K562 (cell line): ENCODE measurements at regions not wholly inside any gene's neighbourhood (a gene's known extent, or its start where the extent isn't known, plus 50 kb on each side); places are given as distances from the start of the nearest gene placed in this dataset.

Source experiments
- ATAC-seq: fragments of 200-7000 bp; cut with Tn5 transposase; 3 replicates; pipeline ENCODE4 v1.9.1; 2020; ENCODE audit warnings: moderate library complexity
- BruUV-seq: library from RNA; stranded (reverse); fragments of 400-500 nt; replicated peaks from 2 replicates; lab custom pipeline; 2021; lab: Mats Ljungman, UMichigan
- CTCF ChIA-PET: fragments of 300-600 bp; formaldehyde crosslinking; extraction: SDS; loops from one replicate; lab custom pipeline; 2021; ENCODE audit warnings: low intra/inter-chr PET ratio; lab: Yijun Ruan, JAX
- POLR2A ChIA-PET: fragments of 300-600, 350-650 bp; sonication (Branson Sonifier 250); formaldehyde crosslinking; extraction: SDS; loops from one replicate; lab custom pipeline; 2021; ENCODE audit warnings: antibody characterized with exemption, inconsistent platforms; lab: Yijun Ruan, JAX
- DNase-seq, 4 experiments: peaks; one replicate each; pipeline versions ENCODE4 v3.0.0 to v3.0.0-alpha.2; 2011 to 2018; ENCODE audit warnings: low spot score in 3 of 4, mixed read lengths in 3 of 4; ENCODE audit errors: extremely low read depth in 1 of 4
- FAIRE-seq: peaks from 2 replicates; lab custom pipeline; 2011; peaks lifted over from hg19 to GRCh38; lab: Jason Lieb, UNC
- H2AFZ ChIP-seq: 2 replicates; pipeline ENCODE4 v1.6.0; 2011; ENCODE audit warnings: low read depth, low read length, control low read depth, inconsistent platforms
- H3K27ac ChIP-seq: fragments of 200-600 bp; 3 replicates; pipeline ENCODE4 v1.8.0; 2011; ENCODE audit warnings: low read depth, mild to moderate bottlenecking, control low read depth, inconsistent platforms, low read length, moderate library complexity, mixed read lengths; ENCODE audit errors: extremely low read depth
- H3K27me3 ChIP-seq, 2 experiments: fragments of 300-600 bp in 1 of 2; 2 replicates in 1 of 2; 3 replicates in 1 of 2; pipeline versions ENCODE4 v1.6.0 to v1.8.0; 2011; ENCODE audit warnings: inconsistent platforms in 2 of 2, low read length in 2 of 2, mild to moderate bottlenecking in 1 of 2, mixed read lengths in 1 of 2, moderate library complexity in 1 of 2; ENCODE audit not compliant: control insufficient read depth in 2 of 2, insufficient read depth in 2 of 2
- H3K36me3 ChIP-seq: fragments of 300-600 bp; 3 replicates; pipeline ENCODE4 v1.8.0; 2011; ENCODE audit warnings: mild to moderate bottlenecking, low read length, inconsistent platforms; ENCODE audit not compliant: control insufficient read depth, insufficient read depth
- H3K4me1 ChIP-seq, 2 experiments: fragments of 200-600 bp in 1 of 2; replicated peaks in 1 of 2; 2 replicates in 1 of 2; 3 replicates in 1 of 2; pipeline versions ENCODE4 v1.5.1 to v1.8.0; 2011; ENCODE audit warnings: inconsistent platforms in 2 of 2, low read length in 2 of 2, mild to moderate bottlenecking in 1 of 2, mixed read lengths in 1 of 2, moderate library complexity in 1 of 2; ENCODE audit not compliant: control insufficient read depth in 2 of 2, insufficient read depth in 2 of 2
- H3K4me2 ChIP-seq: 2 replicates; pipeline ENCODE4 v1.6.1; 2011; ENCODE audit warnings: low read length, control low read depth, inconsistent platforms, mixed read lengths; ENCODE audit not compliant: insufficient read depth
- H3K4me3 ChIP-seq: fragments of 200-600 bp; sonication (generic), shearing (Covaris generic); 2 replicates; pipeline ENCODE4 v1.5.1; 2016; ENCODE audit warnings: control low read depth, inconsistent platforms
- H3K79me2 ChIP-seq: fragments of 200-600 bp; 3 replicates; pipeline ENCODE4 v1.8.0; 2011; ENCODE audit warnings: low read length, inconsistent platforms; ENCODE audit not compliant: control insufficient read depth, insufficient read depth
- H3K9ac ChIP-seq, 2 experiments: 2 replicates each; pipeline versions ENCODE4 v1.6.0 to v1.6.1; 2011; ENCODE audit warnings: low read depth in 2 of 2, low read length in 2 of 2, control low read depth in 1 of 2, inconsistent platforms in 1 of 2, mild to moderate bottlenecking in 1 of 2, mixed read lengths in 1 of 2; ENCODE audit not compliant: insufficient read depth in 1 of 2
- H3K9me1 ChIP-seq: one replicate; pipeline ENCODE4 v1.6.0; 2011; ENCODE audit warnings: inconsistent platforms, mild to moderate bottlenecking, low read length, moderate library complexity; ENCODE audit not compliant: control insufficient read depth, insufficient read depth
- H3K9me3 ChIP-seq: replicated peaks from 2 replicates; pipeline ENCODE4 v1.5.1; 2011; ENCODE audit warnings: low read depth, low read length, inconsistent platforms; ENCODE audit not compliant: control insufficient read depth, insufficient read depth
- H4K20me1 ChIP-seq: replicated peaks from 2 replicates; pipeline ENCODE4 v1.6.1; 2011; ENCODE audit warnings: low read length, inconsistent platforms, mixed read lengths; ENCODE audit not compliant: control insufficient read depth, insufficient read depth
- CBFA2T3 ChIP-seq: fragments of 450-650 bp; IDR thresholded peaks from 2 replicates; pipeline ENCODE4 v1.6.1; 2017
- DDX20 ChIP-seq: fragments of 450-650 bp; IDR thresholded peaks from 2 replicates; pipeline ENCODE4 v1.6.1; 2016; ENCODE audit warnings: missing genetic modification characterization, low read depth, mild to moderate bottlenecking, missing compliant biosample characterization, moderate library complexity
- ELF1 ChIP-seq: fragments of 200-800 bp; sonication (Bioruptor generic); IDR thresholded peaks from 2 replicates; pipeline ENCODE4 v1.6.1; 2016; ENCODE audit warnings: missing genetic modification characterization, missing compliant biosample characterization
- HMG20A ChIP-seq: fragments of 450-650 bp; formaldehyde crosslinking; conservative IDR thresholded peaks from 2 replicates; pipeline ENCODE4 v1.4.0; 2020; ENCODE audit warnings: mild to moderate bottlenecking, mixed read lengths
- NR2C2 ChIP-seq, 2 experiments: fragments of 200-800 bp in 1 of 2; sonication (Bioruptor generic) in 1 of 2; sonication (generic) in 1 of 2; formaldehyde crosslinking in 1 of 2; IDR thresholded peaks; 2 replicates each; pipeline versions ENCODE4 v1.6.1 to v1.8.0; 2016 to 2022; ENCODE audit warnings: mild to moderate bottlenecking in 1 of 2, missing compliant biosample characterization in 1 of 2, missing genetic modification characterization in 1 of 2, missing genetic modification reagents in 1 of 2
- OTX1 ChIP-seq: fragments of 450-650 bp; formaldehyde crosslinking; IDR thresholded peaks from 2 replicates; pipeline ENCODE4 v1.4.0; 2022; ENCODE audit warnings: mild to moderate bottlenecking
- TAF9B ChIP-seq: fragments of 450-650 bp; IDR thresholded peaks from 2 replicates; pipeline ENCODE4 v1.6.1; 2018; ENCODE audit warnings: mild to moderate bottlenecking; ENCODE audit not compliant: partially characterized antibody
- TSC22D4 ChIP-seq: fragments of 450-650 bp; IDR thresholded peaks from 2 replicates; pipeline ENCODE4 v1.6.1; 2016; ENCODE audit warnings: missing genetic modification characterization, missing biosample characterization, control low read depth
- U2AF1 ChIP-seq: fragments of 200-400 bp; formaldehyde crosslinking; optimal IDR thresholded peaks from 2 replicates; pipeline ENCODE3; 2017; ENCODE audit warnings: mild to moderate bottlenecking, low read depth, low read length, moderate library complexity
- USF1 ChIP-seq: sonication (generic); formaldehyde crosslinking; IDR thresholded peaks from 2 replicates; pipeline ENCODE4 v1.9.0; 2022; ENCODE audit warnings: mild to moderate bottlenecking, missing genetic modification reagents
- ZNF518B ChIP-seq: fragments of 250-450 bp; sonication (Bioruptor Pico); IDR thresholded peaks from 2 replicates; pipeline ENCODE4 v1.5.0; 2021; ENCODE audit warnings: mild to moderate bottlenecking, moderate library complexity
- ZNF584 ChIP-seq: fragments of 200-800 bp; sonication (Bioruptor generic); IDR thresholded peaks from 2 replicates; pipeline ENCODE4 v1.6.1; 2016; ENCODE audit warnings: low read depth, mild to moderate bottlenecking, missing genetic modification characterization, missing compliant biosample characterization
- ZNF77 ChIP-seq: fragments of 250-450 bp; sonication (Bioruptor Pico); IDR thresholded peaks from 2 replicates; pipeline ENCODE4 v1.5.0; 2020
- WGBS: fragments of 100-300 bp; shearing (Covaris generic); methylation state at CpG from one replicate; pipeline ENCODE4 v1.1.6; 2016; ENCODE audit warnings: low coverage, mixed read lengths; ENCODE audit not compliant: insufficient coverage; ENCODE audit errors: missing lambda C conversion rate; 5-methylcytosine and 5-hydroxymethylcytosine counted together
- in situ Hi-C: fragments of 300-500 bp; cut with MboI; formaldehyde crosslinking; loops from 4 replicates; pipeline ENCODE4 v1.15.0; 2018; ENCODE audit warnings: inconsistent platforms, mixed read lengths
- intact Hi-C: fragments of 100-400 bp; cut with micrococcal nuclease; formaldehyde crosslinking; loops from 2 replicates; pipeline ENCODE4 v1.14.2; 2022
- TF ChIP-seq, protein P1 (sequence below): fragments of 450-650 bp; IDR thresholded peaks from 2 replicates; pipeline ENCODE4 v1.6.1; 2016; ENCODE audit warnings: borderline replicate concordance

GRCh38 chr16:80065541-80065940 is 465.0 kb upstream of the MAF start:
- CTCF ChIA-PET = no interaction called here
- Histone ChIP-seq H3K27ac (no peak overlapping the region), H3K27me3 (no peaks in the 10 kb centered on the region), H3K4me2 (no peak overlapping the region), H3K9ac (no peak overlapping the region), H3K79me2 (no peaks in the 10 kb centered on the region), H3K9me1 (no peaks in the 10 kb centered on the region), H3K4me3 (no peak overlapping the region), H4K20me1 (no peaks in the 10 kb centered on the region), H3K36me3 (no peaks in the 10 kb centered on the region), H3K4me1 (no peaks in the 10 kb centered on the region), H2AFZ (no peak overlapping the region), H3K9me3 (no peaks in the 10 kb centered on the region)
- FAIRE-seq = no peak
- in situ Hi-C loops = no loop called here
- no peak for ATAC-seq
- TF ChIP-seq DDX20 (tag) (no peak), USF1 (CRISPR knock-in tag) (no peak), ZNF518B (no peak), ELF1 (no peak), TSC22D4 (no peak), ZNF77 (CRISPR knock-in tag) (no peak), U2AF1 (no peak), CBFA2T3 (no peak), OTX1 (CRISPR knock-in tag) (no peak), TAF9B (no peak), ZNF584 (no peak), NR2C2 (CRISPR knock-in tag; IDR thresholded peaks at IDR 0.05) (no peak), NR2C2 (tag; IDR thresholded peaks at IDR 0.05) (no peak), HMG20A (no peak)
- TF ChIP-seq, protein P1, sequence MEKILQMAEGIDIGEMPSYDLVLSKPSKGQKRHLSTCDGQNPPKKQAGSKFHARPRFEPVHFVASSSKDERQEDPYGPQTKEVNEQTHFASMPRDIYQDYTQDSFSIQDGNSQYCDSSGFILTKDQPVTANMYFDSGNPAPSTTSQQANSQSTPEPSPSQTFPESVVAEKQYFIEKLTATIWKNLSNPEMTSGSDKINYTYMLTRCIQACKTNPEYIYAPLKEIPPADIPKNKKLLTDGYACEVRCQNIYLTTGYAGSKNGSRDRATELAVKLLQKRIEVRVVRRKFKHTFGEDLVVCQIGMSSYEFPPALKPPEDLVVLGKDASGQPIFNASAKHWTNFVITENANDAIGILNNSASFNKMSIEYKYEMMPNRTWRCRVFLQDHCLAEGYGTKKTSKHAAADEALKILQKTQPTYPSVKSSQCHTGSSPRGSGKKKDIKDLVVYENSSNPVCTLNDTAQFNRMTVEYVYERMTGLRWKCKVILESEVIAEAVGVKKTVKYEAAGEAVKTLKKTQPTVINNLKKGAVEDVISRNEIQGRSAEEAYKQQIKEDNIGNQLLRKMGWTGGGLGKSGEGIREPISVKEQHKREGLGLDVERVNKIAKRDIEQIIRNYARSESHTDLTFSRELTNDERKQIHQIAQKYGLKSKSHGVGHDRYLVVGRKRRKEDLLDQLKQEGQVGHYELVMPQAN = no peak
- BruUV-seq = no TSS peak
- DNase-seq = no peak
- POLR2A ChIA-PET = interaction anchor here (1.3 to 2.3 kb wide), 2 partner anchors 13 to 14 kb away, joined by 4 to 9 read pairs; no protein-coding TSS in a partner anchor
- WGBS = 24% methylated on average over 3 of the region's 3 CpGs
- intact Hi-C loops = no loop called here
